NCI-H524 (cell line): ENCODE measurements at regions not wholly inside any gene's neighbourhood (a gene's known extent, or its start where the extent isn't known, plus 50 kb on each side); places are given as distances from the start of the nearest gene placed in this dataset.
"Not testable (repeated sequence)": the region's sequence is repeated elsewhere in the genome, so short reads cannot be mapped to it uniquely, and the experiment has no call there.

Experiments
- DNase-seq, 2 experiments: peaks; one replicate each; lab custom pipeline; 2025; lab: John Stamatoyannopoulos, UW

DNA sequence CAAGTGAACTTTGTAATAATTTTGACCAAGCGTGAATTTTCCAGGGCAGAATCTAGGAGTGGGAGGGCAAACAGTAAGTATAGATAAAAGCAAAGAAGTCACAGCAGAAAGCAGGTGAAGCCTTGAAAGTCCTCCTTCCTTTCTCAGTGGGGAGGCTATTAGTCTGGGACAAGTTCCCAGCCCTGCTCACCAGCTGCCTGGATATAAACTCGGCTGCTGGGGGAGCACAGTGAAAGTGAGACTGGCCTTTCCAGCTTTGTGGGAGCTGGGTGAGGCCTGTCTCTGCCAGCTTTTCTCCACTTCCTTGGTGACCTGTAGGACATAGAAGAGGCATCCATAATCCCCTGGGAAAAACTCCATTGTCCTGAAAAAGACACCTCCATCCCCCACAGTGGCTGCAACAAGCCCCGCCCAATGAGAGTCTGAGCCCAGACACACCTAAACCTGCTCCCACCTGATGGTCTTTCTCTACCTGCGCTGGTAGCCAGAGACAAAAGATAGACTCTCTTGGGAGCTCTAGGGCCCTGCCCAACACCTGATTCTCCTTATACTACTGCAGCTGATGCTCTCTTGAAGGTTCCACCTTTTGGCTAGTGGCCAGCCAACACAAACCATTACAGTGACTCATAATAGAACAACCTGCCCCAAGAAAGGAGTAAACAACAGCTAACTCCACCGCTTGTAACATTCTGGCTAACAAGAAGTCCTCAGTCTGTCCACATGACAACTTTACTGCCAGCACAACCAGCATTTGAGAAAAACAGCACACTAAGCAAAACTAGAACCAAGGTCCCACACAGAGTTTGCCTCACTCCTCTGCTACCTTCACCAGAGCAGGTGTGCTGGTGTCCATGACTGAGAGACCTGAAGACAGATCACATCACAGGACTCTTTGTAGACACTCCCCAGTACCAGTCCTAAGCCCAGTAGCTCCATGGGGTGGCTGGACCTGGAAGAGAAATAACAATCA is 252.2 kb upstream of the SLITRK6 start:
- DNase-seq = no peak

DNA sequence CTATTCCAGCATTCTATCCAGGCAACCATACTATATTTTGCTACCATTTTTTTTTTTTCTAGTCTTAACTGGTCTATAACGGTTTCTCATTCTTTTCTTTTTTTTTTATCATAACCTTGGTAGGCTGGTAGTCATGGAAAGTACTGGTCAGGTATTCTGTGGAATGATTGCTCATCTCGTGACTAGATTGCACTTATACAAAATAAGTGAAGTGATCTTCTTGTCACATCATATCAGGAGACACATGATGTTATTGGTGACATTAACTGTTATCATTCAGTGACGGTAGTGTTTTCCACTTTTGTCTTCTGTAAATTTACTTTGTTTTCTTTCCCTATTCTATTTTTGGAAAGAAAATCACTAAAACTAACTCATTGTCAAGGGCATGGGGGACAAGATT is 239.3 kb upstream of the SLITRK6 start:
- no peak for DNase-seq

DNA sequence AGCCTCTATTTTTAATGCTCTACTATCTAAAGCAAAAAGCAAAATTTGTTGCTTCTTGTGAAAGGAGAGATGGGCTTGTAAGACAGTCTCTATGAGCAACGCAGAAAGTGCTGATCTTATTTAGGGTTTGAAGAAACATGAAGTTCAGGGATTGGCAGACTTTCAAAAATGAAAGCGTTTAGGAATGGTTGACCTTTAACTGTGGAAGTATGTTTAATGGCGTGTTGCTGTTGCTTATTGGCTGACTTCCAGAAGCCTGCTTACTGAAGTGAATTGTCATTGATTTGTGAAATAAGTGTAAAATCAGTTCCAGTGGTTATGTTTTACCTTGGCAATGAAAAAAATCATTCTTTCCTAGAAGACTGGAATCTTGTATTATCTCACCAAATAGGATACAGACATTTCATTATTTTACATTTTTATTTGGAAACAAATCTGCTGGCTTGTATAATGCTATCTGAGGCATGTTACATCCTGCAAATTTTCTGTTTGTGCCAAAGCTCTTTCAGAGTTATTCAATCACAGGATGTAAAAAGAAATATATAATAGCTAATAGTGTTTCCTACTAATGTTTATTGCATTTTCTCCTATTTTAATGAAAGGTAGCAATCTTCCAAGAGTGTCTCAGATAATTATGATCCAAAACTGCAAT is 221.3 kb upstream of the SLITRK6 start:
- DNase-seq = no peak

DNA sequence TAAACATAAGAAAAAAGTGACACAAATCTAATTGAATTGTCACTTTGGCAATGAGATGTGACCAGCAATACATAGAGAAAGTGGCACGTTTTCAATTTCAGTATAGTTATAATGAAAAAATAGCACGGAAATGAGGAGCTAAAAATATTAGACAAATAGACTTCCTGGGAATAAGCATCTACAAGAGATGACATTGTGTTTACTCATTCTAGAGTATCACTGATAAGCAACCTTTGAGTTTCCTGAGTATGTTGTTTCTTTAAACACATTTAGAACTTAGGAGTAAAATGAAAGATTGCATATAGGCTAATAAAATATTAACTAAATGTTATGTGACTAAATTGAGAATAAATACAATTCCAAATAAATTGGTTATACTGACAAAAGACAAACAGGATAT is 207.1 kb upstream of the SLITRK6 start:
- no peak for DNase-seq

DNA sequence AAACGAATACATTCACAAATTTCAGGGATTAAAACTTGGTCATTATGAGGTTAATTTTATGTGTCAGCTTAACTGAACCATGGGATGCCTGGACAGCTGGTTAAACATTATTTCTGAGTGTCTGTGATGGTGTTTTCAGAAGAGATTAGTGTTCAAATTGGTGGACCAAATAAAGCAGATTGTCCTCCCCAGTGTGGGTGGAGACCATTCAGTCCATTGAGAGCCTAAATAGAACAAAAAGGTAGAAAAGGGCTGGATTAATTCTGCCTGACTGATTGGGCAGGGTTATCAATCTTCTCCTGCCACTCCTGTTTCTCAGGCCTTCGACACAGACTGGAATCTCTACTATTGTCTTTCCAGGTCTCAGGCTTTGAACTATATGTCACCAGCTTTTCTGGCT is 203.8 kb upstream of the SLITRK6 start:
- peak; percentile 65 to 81 for DNase-seq

DNA sequence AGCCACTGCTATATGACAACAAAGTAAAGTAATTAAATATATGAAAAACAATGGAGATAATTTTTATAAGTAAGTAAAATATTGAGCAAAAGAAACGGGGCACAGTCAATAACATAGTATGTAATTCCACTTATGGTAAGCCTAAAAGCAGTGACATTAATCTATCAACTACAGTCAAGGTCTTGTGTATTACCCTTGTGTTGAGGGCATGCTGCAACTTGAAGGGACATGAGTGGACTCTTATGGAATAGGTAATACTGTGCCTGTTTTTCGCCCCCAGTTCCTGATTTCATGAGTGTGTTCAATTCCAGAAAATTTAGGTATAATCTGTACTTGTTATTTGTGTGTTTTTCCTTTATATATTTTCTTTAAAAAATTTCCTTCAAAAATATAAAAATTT is 201.3 kb upstream of the SLITRK6 start:
- DNase-seq = peak in 1 of 2 experiments; percentile 12

DNA sequence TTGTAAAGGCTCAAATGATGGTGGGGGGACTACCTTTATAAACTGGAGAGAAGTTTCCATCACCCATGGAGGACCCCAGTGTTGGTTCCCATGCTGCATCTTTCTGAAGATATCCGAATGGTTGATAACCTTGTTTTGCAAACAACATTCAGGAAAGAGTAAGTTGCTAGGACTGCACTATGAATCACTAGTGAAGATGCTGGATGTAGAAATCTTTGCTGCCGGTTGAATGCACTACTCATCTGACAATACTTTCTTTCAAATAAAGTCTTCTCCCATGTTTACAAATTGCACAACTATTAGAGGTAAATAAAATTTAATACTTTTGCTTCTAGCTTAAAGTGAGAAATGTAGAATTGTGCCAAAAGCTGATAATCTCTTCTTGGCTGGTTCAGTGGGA is 198.4 kb upstream of the SLITRK6 start:
- DNase-seq = no peak

DNA sequence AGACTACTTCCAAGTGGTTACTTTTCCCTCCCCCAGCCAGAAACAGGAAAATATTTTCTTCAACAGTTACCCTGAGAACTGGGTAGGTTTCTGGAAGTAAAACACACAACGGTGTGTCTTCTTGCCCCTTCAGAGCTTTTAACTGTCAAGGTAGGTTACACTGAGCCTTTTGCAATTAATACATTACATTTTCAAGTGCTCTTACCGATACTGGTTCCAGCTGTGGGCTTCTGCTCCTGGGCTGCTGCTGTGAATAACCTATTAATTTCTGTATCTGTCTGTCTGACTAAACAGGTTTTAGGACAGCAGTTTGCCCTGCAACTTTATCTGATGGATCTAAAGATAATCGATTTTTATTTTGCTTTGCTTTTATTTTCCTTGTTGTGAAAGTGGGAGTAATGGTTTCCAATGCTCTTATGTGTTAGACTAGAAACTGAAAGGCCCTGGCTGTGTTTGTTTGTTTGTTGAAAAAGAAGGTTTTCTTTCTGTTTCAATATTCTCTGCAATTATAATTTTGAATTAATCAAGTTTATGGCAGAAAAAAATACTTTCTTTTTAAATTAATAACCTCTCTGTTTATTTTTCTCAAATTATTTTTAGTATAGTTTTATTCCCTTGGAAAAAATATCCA is 196.7 kb upstream of the SLITRK6 start:
- DNase-seq = peak in 1 of 2 experiments; percentile 52

DNA sequence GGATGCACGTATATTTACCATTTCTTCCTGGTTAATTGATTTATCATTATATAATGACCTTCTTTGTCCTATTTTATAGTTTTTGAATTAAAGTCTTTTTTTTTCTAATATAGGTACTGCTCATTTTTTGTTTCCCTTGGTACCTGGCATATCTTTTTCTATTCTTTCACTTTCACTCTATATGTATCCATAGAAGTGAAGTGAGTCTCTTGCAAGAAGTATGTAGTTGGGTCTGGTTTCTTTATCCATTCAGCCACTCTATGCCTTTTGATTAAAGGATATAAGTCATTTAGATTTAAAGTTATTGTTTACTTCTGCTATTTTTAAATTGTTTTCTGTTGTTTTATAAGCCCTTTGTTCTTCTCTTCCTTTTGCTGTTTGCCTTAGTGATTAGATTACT is 194.3 kb upstream of the SLITRK6 start:
- no peak for DNase-seq

DNA sequence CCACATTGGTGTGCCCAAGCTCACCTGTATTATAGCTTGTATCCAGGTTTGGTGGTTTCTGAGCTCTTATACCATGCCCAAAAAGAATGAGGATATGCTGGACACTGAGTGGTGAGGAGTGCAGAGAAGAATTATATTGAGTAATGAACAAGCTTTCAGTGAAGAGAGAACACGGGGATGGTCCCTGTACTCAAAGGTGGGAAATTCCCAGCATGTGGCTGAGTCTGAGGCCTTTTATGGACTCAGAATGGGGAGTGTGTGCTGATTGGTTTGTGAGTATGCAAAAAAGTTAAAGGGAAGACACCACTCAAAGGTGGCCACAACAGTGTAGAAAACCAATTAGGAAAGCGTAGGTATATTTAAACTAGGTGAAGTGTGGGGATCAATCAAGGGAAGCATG is 191.2 kb upstream of the SLITRK6 start:
- DNase-seq = no peak

DNA sequence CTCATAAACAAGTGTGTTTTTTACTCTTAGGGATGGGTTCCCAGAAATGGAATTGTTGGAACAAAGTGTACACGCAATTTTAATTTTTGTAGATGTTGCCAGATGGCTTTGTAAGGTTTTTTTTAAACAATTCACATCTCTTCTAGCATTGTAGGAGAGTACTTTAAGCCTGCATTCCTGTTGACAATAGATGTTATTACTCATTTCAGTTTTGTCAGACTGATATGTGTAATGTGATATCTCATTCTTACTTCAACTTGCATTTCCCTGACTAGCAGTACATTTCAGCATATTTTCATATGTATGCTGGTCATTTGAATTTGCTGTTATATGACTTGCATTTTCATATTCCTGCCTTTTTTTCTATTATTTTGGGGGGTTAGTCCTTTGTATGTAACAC is 186.6 kb upstream of the SLITRK6 start:
- no peak for DNase-seq

DNA sequence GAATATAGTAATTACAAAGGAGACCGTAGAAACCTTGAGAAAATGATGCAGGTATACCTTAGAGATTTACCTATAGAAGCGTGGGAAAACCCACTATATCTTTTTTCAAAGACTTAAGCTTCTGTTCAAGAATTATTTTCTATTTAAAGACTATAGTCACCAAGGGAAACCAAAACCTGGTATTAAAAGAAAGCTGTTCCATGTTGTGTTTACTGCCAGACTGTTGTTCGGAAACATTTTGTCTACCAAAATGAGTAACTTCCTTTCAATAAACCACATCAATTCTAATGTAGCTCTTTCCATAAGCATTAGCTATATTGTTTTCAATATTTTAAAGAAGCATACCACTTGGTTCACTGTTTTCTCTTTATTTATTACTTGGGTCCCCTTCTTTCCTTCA is 182.9 kb upstream of the SLITRK6 start:
- DNase-seq = no peak

DNA sequence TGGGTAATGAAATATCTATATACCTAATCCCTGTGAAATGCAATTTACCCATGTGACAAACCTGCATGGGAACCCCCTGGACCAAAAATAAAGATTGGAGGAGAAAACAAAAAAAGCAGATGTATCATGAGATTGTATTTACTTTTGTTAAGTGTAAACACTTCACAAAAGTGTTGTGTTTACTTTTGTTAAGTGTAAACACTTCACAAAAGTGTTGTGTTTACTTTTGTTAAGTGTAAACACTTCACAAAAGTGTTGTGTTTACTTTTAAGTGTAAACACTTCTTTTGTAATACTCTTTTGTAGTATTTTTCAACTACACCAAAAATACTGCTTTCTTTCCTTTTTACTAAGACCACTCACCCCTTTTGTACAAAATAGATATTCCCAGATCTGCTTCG is 181.2 kb upstream of the SLITRK6 start:
- not testable (repeated sequence) for DNase-seq

DNA sequence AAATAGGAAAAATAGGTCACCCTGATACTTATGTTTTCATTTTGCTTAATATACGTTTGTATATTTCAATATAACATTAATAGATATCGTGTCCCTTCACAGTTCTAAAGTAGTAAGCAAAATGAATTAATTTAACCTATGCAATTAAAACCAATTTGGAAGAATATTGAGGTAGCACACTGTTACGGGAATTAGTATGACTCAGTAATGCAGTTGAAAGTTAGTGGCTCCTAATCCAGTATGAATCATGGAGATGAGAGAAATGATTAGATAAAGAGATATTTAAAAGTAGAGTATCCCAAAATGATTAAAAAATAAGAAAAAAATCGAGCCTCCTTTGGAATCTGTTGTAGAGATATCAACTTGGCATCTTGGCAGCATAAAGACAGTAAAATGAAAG is 177.0 kb upstream of the SLITRK6 start:
- DNase-seq = no peak

DNA sequence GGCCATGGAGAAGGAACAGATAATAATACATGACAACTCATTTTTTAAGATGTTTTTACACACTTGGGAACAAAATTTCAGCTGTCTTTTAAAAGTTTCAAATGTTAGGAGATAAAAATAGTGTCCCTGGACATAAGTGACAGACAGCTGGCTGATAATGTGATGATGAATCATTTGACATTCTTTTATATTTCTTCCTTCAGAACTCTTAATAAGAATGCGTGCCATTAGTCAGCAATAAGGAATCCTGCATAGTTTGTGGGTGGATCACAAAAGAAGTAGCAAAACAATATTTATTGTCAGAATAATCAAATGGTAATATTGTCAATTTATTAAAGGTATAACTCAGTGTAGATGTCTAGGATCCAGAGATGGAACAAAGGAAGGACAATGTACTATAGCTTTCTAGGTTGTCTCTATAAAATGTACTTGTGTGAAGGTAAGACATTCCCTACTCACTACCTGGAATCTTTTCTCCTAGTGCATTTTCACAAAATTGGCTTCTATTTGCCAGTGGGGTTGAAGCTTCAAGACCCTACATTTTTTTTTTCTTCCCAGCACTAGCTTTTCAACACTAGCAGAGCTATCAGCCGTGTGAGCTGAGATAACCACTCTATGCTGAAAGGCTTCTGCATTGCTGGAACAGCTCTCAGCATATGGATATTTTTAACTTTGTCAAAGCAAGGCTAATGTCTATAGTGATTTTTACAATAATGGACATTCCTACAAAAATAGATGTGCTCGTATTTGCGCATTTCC is 175.6 kb upstream of the SLITRK6 start:
- no peak for DNase-seq

DNA sequence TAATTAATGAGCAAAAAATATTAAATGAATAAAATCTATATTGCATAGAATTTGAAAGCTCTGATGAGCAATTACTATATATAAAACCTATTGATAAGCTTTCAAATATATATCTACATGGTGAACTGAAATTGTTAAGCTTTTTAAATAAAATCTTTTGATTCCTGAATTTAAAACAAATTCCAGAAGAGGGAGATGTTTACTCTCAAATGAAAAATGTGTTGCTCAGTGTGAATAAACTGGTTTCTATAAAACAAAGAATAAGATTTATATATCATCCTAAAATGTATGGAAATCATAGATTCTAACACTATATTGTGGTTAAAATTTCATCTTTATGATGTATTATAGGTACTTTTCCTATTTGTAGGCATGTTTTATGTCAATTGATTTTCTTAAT is 171.5 kb upstream of the SLITRK6 start:
- peak in 1 of 2 experiments; percentile 8 for DNase-seq

DNA sequence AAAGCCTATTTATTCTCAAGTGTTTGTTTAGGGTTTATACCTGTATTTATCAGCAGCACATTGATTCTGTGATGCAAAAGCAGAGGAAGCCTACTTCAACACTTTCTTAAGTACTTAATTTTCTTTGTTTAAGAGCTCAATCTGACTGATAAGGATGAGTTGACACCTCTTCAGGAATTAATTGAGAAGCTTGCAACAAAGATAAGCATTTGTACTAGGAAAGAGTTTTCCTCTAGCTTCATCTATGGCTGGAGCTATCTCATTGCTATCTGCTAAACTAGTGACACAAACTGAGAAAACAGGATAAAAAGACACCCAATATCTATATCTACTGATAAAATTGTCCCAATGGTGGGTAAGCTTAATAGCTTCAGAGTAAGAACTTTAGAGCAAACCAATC is 170.1 kb upstream of the SLITRK6 start:
- no peak for DNase-seq

DNA sequence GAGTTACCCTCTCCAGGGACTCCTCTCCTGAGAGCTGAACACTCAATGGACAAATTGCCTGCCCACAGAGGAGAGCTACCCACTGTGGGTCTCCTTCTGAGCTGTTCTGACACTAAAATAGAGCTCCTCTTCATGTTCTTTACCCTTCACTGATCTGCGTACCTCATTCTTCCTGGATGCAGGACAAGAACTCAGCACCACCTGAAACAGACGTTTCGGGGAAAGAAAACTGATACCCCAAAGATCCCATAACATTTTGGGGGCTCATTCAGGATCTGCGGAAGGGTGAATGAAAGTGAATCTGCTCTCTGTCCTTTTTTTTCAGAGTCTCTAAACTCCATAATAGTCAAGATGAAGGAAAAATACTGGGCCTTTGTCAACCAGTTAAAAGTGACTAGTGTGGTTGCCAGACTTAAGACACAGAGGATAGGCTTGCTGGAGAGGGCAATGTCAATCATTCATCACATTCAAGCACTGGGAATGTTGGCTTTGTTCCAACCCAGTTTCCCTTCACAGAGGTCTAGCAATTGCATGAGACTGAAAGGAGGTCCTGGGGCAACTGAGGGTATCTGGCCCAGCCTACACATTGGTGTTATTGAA is 136.7 kb upstream of the SLITRK6 start:
- DNase-seq = no peak

DNA sequence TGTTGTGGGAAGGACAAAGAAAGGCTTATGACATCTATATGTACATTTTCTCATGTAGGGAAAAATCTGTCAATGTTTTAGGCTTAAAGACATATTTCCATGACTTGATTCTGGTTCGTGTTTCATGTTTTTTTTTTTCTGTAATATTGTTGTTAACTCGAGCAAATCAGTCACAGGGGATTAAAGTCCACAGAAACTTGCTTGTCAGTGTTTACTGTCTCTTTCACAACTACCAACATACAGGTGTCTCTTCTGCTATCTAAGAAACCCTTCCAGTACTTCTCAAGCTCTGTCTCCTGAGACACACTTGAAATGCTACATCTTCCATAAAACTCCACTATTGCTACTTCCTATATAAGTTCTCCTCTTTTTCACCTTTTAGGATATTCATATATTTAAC is 130.9 kb upstream of the SLITRK6 start:
- no peak for DNase-seq

DNA sequence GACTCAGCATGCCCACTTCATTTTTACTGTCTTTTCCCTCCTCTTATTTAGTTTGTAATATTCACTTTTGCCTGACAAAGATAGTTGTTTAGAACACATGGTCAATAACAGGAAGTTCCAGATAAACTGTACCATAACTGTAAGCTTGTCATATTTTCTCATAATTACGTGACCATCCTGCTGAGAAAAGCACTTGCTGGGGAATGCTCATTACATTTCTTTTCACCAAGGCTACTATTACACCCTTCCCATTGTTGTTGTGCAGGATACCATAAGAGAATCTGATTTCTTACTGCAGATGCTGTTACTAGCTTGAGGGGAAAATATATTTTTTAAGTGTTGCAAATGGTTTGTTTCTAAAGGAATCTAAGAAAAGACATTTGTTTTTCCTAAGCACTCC is 111.7 kb upstream of the SLITRK6 start:
- no peak for DNase-seq

DNA sequence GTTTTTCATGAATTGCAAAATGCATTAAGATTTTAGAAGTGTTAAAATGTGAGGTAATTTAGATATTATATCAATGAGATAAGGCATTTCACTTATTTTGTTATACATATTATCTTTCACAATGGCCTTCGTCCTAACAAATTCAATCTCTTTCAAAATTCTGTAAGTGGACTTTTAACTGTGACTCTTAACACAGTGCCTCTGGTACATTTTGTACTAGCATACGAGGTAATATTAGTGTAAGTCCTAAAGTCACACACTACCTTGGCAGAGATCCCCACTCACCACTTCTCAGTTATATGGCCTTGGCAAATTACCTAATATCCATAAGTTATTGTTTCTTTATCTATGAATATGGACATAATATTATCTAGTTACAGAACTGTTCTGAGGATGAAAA is 101.3 kb upstream of the SLITRK6 start:
- DNase-seq = no peak
